ENCODE measurements at regions not wholly inside any gene's neighbourhood (a gene's known extent, or its start where the extent isn't known, plus 50 kb on each side); places are given as distances from the start of the nearest gene placed in this dataset.

DNA sequence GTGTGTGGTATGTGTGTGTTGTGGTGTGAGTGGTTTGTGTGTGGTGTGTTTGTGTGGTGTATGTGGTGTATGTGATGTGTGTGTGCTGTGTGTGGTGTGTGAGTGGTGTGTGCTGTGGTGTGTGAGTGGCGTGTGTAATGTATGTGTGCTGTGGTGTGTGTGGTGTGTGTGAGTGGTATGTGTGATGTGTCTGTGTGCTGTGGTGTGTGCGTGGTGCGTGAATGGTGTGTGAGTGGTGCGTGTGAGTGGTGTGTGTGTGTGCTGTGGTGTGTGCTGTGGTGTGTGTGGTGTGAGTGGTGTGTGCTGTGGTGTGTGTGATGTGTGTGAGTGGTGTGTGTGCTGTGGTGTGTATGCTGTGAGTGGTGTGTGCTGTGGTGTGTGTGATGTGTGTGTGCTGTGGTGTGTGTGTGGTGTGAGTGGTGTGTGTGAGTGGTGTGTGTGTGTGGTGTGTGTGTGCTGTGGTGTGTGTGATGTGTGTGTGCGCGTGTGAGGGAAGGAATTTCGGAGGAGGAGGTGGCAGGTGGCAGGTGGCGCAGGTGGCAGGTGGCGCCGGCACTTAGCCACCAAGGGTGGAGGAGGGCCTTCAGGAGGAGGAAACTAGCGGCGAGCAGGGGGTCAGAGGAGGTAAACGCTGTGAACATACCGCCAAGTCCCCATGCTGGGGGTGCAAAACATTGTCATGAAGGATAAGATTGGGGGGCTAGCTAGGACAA lies 191.8 kb downstream of the MELK start:
- DNase-seq, result no peak

DNA sequence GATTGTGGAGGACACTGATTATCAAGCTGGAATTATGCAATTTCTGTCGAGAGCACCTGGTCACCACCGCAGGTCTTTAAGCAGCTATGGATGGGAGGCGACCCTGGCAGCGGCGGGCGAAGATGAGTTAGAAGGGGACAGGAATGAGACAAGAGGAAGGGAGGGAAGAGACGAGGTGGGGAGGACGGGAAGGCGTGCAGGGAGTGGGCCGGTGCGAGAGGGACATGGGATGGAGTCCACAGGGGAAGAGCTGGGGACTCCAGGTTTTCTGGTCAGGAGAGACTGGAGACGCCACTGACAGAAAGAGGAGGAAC lies 192.3 kb downstream of the MELK start:
- no peak for DNase-seq

DNA sequence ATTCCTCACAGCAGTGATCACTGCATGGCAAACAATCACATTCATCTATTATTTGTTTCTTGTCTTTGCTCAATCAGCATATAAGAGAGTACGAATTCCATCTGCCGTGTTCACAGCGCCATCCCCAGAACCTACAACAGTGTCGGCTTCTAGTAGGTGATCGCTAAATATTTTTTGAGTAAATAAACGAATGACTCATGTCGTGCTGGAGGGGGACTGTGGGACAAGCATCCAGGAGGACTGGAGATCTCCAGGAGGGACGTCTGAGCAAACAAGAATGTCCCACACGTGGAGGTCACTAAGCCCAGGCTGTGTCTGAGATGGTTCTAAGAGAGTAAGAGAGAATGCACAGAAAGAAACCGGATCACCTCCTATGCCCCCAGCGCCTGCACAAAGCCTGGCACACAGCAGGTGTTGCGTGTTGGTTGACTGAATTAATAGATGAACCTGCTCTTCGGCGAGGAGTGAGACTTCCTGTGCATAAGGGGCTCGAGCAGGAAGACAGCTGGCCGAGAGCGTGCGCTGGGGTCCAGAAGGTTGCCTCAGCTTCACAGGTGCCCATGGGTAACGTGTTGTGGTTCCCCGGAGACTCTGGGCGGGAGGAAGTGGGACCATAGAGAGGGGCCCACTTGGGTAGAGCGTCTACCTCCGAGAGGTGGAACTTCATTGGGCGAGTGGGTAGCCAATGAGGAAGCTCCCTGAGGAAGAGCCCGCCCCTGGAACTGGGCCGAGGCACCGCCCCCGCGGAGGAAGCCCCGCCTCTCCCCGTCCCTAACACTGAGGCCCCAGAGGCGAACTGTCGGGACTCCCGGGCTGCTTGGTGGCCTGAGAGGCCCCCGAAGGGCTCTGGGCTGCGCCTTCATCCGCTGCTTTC lies 193.0 kb downstream of the MELK start:
- DNase-seq, result peak; percentile 24

DNA sequence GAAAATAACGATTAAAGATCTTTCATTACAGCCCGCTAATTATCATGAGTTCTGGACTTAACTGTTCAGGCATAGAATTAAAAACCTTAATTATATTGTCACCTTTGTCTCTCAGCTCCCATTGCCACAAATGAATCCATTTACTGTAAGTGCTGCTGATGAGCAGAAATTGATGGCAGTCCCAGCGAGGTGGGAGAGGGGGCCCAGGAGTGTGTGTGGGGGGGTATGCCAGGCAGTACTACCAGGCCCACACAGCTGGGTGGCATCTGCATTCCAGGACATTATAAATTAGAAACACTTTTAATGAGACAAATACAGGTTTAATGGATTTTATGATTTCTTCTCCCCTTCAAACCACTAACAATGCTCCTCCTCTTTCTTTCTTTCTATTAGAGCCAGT lies 196.0 kb downstream of the MELK start:
- no peak for DNase-seq

DNA sequence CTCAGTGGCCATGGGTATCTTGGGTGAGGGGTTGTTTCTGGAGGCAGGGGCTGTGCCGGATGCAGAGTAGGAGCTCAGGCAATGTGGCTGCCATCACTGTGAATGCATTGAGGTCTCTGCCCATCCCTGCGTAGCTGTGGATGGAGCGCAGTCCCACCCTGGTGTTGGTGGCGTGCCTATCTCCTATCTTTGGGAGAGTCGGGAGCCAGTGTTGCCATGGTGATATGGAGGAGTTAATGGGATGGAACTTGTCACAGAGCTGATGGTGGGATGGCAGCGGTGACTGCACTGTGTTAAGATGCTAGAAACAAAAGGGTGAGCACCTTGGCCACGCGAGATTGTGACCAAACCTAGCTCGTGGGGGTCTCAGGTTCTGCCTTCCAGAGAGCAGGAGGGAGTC lies 197.3 kb downstream of the MELK start:
- DNase-seq, result no peak

DNA sequence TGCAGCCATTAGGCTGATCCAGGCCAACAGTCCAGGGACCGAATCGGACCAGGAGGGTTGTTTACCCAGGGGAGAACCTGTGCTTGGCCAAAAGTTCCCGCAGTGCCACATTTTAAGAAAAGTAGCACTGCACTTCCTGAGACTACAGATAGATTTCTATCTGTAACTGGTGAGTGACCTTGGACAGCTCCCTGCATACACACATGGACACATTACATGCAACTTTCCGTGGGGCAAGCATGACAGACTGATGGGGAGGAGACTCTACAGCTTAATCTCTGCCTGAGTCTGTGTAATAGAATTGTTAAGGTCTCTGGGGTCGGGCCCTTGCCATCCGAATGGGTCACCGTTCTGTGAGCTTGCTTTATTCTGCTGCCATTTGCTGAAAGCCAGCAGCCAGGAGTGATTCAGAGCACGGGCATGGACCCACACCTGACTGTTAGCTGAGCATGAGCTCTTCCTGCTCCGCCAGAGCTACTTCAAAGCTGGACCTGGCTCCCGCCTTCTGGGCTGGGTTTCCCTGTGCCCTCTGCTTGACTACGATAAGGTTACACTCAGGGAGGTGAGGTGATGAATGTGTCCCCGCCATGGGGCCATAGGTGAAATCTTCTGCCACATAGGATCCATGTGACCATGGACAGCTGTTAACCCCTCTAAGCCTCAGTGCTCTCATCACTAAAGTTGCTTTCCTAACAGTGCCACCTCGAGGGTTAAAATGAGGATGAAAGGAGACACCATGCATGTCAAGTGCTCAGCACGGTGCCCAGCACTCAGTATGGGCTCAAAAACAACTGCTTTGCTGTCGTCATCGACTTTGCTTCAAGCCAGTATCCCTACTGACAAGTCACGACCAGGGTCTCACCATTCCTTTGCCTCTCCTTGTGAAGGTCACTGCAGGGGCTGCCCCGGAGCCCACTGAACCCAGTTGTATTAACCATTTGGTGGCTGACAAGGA lies 200.0 kb downstream of the MELK start:
- peak; percentile 26 for DNase-seq

DNA sequence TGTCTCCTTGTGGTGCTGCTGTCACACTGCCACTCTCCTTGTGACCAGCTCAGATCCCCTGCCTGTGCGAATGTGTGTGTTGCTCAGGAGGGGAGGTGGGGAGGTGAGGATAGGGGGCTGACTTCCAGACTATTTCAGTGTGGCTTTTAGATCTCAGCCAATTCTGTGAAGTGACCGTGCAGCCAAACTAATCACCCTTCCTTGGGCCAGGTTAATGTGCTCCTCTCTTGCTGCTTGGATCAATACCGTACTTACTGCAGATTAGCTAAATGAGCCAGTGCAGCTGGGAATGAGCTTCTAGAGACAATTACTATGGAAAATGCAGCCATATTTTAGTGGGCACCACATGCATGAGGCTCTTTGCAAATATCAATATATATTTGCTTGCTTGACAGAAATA lies 206.0 kb downstream of the MELK start:
- no peak for DNase-seq

DNA sequence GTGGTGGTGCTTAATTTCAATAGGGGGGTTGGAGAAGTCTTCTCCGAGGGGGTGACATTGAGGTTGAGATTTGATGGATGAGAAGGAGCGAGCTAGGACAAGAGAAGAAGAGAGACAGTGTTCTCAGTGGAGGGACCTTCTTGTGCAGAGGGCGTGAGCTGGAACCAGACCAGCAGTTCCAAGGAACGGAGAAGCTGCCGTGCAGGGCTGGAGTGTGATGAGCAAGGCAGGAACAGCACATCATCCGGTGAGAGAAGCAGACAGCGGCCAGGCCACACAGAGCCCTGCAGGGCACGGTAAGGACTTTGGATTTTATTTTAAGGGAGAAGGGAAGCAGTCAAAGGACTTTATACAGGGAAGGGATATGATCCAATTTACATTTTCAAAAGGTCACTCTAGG lies 206.9 kb downstream of the MELK start:
- no peak for DNase-seq

DNA sequence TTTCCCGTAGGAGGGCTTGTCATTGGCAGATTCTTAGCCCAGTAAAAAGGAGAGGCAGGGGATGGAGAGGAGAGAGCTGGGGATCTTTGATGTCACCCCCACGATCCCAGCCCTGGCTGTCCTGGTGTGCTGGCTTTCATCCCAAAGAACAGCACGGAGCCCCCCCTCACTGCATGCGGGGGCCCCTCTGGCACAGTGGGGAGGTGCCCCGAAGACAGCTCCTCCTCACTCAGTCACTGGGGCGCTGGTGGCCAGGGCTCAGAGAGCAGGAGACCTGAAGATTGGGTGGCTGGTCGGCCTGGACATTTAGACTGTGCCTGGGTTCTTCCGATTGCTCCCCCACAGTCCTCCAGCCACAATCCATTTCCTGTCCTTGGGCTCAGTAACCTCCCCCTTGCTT lies 207.5 kb downstream of the MELK start:
- DNase-seq, result no peak

DNA sequence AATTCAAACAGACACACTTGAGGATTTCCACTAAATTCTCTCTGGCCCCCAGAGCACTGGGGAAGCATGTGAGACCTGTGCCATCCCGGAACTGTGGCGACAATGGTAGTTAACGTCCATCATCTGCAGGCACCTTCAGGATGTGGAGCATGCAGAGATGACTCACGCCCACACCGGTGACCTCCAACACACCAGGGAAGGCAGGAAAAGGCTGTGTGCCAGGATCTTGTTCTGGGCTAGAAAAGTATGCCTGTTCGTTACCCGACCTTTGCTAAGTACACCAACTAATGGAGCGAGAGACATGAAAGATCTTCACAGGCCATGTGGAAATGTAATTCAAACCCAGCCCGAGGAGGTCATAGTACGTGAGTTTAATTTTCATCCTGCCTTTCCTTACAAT lies 208.8 kb downstream of the MELK start:
- DNase-seq, result no peak

Data from fibroblast of skin of back (primary cell).